GM12865 (cell line): ENCODE measurements at regions not wholly inside any gene's neighbourhood (a gene's known extent, or its start where the extent isn't known, plus 50 kb on each side); places are given as distances from the start of the nearest gene placed in this dataset.

ENCODE experiments used
- DNase-seq: peaks from one replicate; pipeline ENCODE4 v3.0.0; 2010; ENCODE audit warnings: low read depth
- H3K4me3 ChIP-seq: 2 replicates; pipeline ENCODE4 v1.5.1; 2011; ENCODE audit warnings: mild to moderate bottlenecking, low read depth, low read length, control low read depth
- TF ChIP-seq, protein P1 (sequence below): IDR thresholded peaks from 2 replicates; pipeline ENCODE4 v1.5.1; 2011; ENCODE audit warnings: low read length, control low read depth, low read depth, inconsistent platforms; ENCODE audit not compliant: insufficient read depth; ENCODE audit errors: missing control alignments

DNA sequence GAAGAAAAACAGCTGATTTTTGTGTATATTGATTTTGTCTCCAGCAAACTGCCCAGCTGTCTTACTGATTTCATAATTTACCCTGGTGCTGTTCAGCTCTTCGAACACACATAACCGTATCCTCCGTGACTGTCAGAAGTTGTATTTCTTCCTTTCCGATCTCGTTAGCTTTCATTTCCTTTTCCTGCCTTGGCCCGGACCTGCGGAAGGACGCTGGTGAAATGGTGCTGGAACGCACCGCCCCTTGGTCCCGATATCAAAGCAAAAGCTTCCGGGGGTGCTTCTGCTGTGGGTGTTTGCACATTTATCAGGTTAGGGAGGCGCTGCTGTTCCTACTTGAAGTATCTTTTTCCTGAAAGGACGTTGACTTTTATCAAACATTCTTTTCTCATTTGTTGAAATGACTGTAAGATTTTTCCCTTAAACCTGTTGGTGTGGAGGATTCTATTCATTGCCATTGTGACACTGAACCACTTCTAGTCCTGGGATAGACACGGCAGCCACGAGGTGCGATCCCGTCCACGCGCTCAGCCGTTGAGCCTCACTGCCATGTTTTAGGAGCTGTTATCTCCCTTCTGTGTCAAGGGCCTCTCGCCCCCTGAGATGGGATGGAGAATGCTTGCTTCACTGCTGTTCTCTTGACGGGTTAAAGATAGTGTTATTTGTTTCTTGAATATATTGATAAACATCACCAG is 72.6 kb downstream of the FOXL3 start:
- TF ChIP-seq, protein P1, sequence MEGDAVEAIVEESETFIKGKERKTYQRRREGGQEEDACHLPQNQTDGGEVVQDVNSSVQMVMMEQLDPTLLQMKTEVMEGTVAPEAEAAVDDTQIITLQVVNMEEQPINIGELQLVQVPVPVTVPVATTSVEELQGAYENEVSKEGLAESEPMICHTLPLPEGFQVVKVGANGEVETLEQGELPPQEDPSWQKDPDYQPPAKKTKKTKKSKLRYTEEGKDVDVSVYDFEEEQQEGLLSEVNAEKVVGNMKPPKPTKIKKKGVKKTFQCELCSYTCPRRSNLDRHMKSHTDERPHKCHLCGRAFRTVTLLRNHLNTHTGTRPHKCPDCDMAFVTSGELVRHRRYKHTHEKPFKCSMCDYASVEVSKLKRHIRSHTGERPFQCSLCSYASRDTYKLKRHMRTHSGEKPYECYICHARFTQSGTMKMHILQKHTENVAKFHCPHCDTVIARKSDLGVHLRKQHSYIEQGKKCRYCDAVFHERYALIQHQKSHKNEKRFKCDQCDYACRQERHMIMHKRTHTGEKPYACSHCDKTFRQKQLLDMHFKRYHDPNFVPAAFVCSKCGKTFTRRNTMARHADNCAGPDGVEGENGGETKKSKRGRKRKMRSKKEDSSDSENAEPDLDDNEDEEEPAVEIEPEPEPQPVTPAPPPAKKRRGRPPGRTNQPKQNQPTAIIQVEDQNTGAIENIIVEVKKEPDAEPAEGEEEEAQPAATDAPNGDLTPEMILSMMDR, result no peak
- no peak for DNase-seq
- H3K4me3 ChIP-seq, result no peak overlapping the region

GRCh38 chr7:363626-364025 is 73.7 kb downstream of the FOXL3 start:
- H3K4me3 ChIP-seq, result no peak overlapping the region
- TF ChIP-seq, protein P1, result no peak
- DNase-seq, result no peak

- H3K4me3 ChIP-seq, result no peak overlapping the region
- TF ChIP-seq, protein P1, result no peak
- no peak for DNase-seq
Observed at GRCh38 chr7:364536-364935, 74.6 kb downstream of the FOXL3 start.

DNA sequence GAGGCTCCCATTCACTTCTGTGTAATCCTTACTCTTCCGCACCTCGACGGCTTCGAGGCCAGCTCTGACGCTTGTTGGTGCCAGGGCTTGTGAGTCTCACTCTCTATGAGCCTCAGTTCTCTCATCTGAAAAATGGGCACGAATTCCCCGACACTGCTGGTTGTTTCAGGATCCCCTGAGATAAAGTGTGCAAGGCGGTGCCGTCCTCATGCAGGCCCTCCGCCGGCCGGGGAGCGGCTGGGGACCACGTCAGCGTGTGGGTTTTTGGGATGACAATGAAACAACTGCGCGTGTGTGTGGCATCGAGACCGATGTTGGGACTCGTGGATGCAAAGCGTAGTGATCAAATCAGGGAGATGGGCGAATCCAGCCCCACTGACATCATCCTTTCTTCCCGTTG is 75.6 kb downstream of the FOXL3 start:
- TF ChIP-seq, protein P1, result no peak
- H3K4me3 ChIP-seq, result no peak overlapping the region
- DNase-seq, result no peak

- no peak for DNase-seq
- TF ChIP-seq, protein P1, result no peak
- H3K4me3 ChIP-seq, result no peak overlapping the region
Observed at GRCh38 chr7:366161-366803, 76.3 kb downstream of the FOXL3 start.

DNA sequence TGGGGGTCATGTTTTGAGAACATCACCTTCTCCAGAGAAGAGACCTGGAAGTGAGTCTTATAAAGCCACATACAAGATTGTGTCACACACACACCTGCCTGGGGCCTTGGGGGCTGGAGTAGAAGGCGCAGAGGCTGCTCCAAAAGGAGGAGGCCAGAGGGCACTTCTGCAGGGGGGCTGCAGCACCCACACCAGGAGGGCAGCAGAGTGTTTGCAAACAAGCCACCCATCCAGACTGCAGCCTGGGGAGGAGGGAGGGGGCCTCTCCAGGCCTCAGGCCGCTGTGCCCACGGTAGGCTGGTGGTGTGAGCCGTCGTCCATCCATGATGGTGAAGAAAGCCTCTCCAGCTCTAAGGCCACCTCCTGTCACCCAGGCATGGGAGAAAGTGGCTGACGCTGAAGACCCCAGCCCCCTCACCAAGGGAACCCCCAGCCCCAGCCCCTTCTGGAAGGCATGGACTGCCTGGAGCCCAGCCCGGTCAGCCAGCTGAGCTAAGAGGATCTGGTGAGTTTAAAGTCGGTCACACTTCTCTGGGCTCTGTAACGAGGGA is 77.5 kb downstream of the FOXL3 start:
- no peak overlapping the region for H3K4me3 ChIP-seq
- no peak for DNase-seq
- TF ChIP-seq, protein P1, result no peak
